Right forelimb (tissue), 1 donor: ENCODE measurements at regions not wholly inside any gene's neighbourhood (a gene's known extent, or its start where the extent isn't known, plus 50 kb on each side); places are given as distances from the start of the nearest gene placed in this dataset.
"Not testable (repeated sequence)": the region's sequence is repeated elsewhere in the genome, so short reads cannot be mapped to it uniquely, and the experiment has no call there.

Experiments
- DNase-seq: peaks from one replicate; pipeline ENCODE4 v3.0.0-alpha.2; 2018

- not testable (repeated sequence) for DNase-seq
Observed at GRCh38 chr2:90238505-90239230, 1547.2 kb downstream of the RPIA start.

DNA sequence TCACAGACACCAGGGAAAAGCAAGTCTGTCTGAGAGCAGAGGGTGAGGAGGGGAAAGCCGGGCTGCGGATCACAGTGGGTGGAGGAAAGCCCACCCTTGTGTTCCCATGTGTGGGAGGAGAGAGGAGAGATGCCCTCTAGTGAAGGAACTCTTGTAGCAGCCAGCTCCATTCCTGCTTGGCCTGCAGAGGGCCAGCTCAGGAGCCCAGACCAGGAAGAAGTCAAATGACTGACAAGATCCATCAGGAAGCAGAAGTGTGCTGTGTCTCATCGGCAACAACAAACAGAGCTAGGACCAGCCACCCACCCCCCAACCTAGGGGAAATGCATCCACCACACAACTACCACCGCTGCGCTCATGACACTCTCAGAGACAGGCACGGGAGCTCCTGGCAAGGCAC, 1548.3 kb downstream of the RPIA start:
- not testable (repeated sequence) for DNase-seq

DNA sequence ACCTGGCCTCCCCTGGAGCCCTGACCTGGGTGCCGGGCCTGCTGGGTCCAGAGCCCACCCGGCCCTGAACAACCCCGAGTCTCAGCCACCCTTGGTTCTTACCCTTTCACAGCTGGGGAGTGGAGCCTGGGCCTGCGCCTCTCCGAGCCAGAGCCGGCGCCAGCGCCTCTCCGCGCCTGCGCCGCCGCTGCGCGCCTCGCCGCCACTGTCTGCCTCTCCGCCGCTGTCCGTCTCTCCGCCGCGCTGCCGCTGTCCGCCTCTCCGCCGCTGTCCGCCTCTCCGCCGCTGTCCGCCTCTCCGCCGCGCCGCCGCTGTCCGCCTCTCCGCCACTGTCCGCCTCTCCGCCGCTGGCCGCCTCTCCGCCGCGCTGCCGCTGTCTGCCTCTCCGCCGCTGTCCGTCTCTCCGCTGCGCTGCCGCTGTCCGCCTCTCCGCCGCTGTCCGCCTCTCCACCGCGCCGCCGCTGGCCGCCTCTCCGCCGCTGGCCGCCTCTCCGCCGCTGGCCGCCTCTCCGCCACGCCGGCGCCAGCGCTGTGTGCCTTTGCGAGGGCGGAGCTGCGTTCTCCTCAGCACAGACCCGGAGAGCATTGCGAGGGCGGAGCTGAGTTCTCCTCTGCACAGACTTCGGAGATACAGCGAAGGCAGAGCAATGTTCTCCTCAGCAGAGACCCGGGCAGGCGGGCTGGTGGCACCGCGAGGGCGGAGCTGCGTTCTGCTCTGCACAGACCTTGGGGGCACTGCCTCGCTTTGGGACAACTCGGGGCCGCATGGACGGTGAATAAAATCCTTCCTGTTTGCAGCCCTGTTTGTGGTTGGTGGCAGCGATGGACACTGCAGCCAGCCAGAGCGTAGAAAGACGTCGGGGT, 1553.7 kb downstream of the RPIA start:
- not testable (repeated sequence) for DNase-seq

DNA sequence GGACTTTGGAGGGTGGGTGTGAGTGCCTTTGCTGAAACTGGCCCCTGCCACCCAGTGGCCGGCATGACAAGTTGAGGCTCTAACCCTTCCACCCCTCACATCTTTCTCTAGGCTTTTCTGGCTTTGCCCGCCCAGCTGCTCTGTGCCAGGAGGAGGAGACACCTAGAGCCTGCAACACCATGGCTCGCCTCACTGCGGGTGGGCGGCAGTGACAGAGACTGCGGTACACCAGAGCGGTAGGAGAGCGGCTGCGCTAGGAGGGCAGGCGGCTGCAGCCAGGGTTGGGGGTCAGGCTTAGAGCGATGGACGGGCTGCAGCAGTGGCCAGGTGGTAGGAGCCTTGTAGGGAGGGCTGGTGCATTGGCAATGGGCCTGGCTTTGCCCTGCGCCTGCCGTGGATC, 1556.9 kb downstream of the RPIA start:
- not testable (repeated sequence) for DNase-seq

- DNase-seq, result not testable (repeated sequence)
Observed at GRCh38 chr2:90250350-90250749, 1558.9 kb downstream of the RPIA start.

- not testable (repeated sequence) for DNase-seq
Observed at GRCh38 chr2:90251576-90251975, 1560.1 kb downstream of the RPIA start.

GRCh38 chr2:90253306-90253705, 1561.8 kb downstream of the RPIA start:
- not testable (repeated sequence) for DNase-seq

GRCh38 chr2:90266888-90267287, 1575.4 kb downstream of the RPIA start:
- not testable (repeated sequence) for DNase-seq

DNA sequence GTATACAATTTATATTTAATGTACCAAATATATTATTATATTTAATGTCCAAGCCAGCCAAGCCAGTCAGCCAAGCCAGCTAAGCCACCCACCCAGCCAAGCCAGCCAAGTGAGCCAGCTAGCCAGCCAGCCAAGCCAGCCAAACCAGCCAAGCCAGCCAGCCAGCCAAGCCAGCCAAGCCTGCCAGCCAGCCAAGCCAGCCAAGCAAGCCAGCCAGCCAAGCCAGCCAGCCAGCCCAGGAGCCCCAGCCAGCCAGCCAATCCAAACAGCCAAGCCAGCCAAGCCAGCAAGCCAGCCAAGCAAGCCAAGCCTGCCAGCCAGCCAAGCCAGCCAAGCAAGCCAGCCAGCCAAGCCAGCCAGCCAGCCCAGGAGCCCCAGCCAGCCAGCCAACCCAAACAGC, 1596.3 kb downstream of the RPIA start:
- not testable (repeated sequence) for DNase-seq

GRCh38 chr2:90288396-90288795, 1596.9 kb downstream of the RPIA start:
- DNase-seq, result not testable (repeated sequence)

GRCh38 chr2:90289291-90289980, 1598.0 kb downstream of the RPIA start:
- not testable (repeated sequence) for DNase-seq

DNA sequence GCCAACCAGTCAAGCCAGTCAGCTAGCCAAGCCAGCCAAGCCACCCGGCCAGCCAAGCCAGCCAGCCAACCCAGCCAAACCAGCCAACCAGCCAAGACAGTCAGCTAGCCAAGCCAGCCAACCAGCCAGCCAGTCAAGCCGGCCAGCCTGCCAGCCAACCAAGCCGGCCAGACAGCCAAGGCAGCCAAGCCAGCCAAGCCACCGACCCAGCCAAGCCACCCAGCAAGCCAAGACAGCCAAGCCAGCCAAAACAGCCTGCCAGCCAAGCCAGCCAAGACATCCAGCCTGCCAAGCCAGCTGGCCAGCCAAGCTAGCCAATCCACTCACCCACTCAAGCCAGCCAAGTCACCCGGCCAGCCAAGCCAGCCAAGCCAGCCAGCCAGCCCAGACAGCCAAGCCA, 1599.2 kb downstream of the RPIA start:
- not testable (repeated sequence) for DNase-seq

DNA sequence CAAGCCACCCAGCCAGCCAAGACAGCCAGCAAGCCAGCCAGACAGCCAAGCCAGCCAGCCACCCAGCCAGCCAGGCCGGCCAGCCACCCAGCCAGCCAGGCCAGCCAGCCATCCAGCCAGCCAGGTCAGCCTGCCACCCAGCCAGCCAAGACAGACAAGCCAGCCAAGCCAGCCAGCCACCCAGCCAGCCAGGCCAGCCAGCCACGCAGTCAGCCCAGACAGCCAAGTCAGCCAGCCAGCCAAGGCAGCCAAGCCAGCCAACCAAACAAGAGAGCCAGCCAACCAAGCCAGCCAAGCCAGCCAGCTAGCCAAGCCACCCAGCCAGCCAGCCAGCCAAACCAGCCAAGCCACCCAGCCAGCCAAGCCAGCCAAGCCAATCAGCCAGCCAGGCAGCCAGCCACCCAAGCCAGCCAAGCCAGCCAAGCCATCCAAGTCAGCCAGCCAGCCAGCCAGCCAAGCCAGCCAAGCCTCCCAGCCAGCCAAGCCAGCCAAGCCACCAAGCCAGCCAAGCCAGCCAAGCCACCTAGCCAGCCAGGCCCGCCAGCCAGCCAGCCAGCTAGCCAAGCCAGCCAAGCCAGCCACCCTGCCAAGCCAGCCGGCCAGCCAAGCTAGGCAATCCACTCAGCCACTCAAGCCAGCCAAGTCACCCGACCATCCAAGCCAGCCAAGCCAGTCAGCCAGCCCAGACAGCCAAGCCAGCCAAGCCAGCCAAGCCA, 1599.9 kb downstream of the RPIA start:
- DNase-seq, result peak; percentile 39

DNA sequence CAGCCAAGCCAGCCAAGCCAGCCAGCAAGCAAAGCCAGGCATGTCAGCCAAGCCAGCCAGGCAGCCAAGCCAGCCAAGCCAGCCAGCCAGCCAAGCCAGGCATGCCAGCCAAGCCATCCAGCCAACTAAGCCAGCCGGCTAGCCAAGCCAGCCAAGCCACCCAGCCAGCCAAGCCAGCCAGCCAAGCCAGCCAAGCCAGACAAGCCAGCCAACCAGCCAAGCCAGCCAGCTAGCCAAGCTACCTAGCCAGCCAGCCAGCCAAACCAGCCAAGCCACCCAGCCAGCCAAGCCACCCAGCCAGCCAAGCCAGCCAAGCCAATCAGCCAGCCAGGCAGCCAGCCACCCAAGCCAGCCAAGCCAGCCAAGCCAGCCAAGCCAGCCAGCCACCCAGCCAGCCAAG, 1600.5 kb downstream of the RPIA start:
- not testable (repeated sequence) for DNase-seq

DNA sequence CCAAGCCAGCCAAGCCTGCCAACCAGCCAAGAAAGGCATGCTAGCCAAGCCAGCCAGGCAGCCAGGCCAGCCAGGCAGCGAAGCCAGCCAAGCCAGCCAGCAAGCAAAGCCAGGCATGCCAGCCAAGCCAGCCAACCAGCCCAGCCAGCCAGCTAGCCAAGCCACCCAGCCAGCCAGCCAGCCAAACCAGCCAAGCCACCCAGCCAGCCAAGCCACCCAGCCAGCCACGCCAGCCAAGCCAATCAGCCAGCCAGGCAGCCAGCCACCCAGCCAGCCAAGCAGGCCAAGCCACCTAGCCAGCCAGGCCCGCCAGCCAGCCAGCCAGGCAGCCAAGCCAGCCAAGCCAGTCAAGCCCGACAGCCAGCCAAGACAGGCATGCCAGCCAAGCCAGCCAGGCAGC, 1601.0 kb downstream of the RPIA start:
- peak; percentile 33 for DNase-seq

- DNase-seq, result not testable (repeated sequence)
Observed at GRCh38 chr2:90293224-90293623, 1601.8 kb downstream of the RPIA start.

- not testable (repeated sequence) for DNase-seq
Observed at GRCh38 chr2:90293806-90294205, 1602.3 kb downstream of the RPIA start.

- DNase-seq, result not testable (repeated sequence)
Observed at GRCh38 chr2:90295036-90295750, 1603.7 kb downstream of the RPIA start.

DNA sequence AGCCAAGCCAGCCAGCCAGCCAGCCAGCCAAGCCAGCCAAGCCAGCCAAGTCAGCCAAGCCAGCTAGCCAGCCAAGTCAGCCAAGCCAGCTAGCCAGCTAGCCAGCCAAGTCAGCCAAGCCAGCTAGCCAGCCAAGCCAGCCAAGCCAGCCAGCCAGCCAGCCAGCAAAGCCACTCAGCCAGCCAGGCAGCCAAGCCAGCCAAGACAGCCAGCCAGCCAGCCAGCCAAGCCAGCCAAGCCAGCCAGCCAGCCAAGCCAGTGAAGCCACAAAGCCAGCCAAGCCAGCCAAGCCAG, 1605.0 kb downstream of the RPIA start:
- DNase-seq, result not testable (repeated sequence)

- DNase-seq, result not testable (repeated sequence)
Observed at GRCh38 chr2:90297701-90298100, 1606.2 kb downstream of the RPIA start.

GRCh38 chr2:90298126-90298755, 1606.8 kb downstream of the RPIA start:
- not testable (repeated sequence) for DNase-seq

DNA sequence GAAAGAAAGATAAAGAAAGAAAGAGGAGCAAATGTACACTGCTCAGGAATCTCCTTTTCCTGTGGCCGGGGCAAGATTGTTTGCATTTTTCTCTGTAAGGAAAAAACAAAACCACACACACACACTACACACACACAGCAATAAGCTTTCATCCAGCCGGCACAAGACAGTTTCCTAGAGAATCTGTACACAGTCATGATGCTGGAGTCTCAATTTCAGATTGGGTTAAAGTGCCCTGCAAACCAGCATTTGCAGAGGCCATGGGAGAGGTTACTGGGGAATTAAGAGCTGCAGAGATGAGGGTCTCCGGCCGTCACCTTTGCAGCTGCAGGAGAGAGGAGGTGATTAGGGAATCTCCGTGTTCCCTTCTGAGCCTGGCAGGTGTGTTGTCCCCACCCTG, 1607.5 kb downstream of the RPIA start:
- not testable (repeated sequence) for DNase-seq
